ENCODE measurements at regions not wholly inside any gene's neighbourhood (a gene's known extent, or its start where the extent isn't known, plus 50 kb on each side); places are given as distances from the start of the nearest gene placed in this dataset.
"Not testable (repeated sequence)": the region's sequence is repeated elsewhere in the genome, so short reads cannot be mapped to it uniquely, and the experiment has no call there.

DNA sequence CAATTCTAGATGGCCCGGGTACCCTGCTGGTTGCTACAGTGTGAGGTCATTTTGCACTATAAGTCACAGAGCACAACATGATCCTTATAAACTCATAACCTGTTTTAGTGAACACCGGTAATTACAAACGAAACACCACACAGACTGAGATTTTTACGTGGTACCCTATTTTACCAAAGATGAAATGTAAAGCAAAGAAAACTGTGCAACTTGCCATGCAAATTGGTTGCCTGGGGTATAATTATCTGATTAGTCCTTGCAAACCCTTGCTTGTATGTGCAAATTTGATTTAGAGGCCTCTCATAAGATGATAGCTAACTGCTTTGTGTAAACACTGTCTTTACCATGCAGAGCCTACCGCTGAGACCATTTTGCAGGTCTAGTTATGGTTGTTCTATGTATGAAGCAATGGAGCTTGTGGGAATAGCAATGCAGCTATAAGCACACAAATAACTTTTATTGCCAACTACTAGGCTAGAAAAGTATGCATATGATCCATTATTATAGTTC, 372.1 kb upstream of the FAR2 start:
- no peak for DNase-seq

DNA sequence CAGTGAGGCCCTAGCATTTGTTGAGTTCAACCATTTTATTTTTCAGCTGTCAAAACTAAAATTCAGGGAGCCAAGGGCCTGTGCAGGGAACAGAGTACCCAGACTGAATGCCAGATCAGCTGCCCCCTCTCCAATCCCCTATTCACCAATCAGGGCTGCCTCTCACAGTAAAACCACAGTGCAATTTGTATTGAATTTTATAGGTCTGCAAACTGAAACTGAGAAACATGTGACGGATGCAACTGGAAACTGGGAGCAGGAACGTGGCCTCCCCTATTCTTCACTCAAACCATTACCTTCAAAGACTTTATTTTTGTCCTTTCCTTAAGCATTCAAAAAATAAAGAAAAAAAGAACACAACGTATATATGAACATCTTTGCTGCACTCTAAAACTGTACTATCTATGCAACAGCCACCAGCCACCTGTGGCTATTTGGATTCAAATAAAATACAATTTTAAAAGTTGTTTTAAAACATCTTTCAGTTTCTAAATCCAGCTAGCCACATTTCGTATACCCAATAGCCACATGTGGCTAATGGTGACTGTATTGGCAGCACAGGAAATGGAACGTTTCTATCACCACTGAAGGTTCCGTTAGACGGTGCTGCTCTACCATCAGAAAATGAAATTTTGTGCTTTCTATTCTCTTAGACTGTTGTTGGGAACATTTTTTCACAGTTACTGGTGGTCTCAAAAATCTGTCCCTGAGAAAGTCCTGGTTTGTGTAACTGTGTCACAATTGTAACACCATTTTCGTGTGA, 371.3 kb upstream of the FAR2 start:
- no peak for DNase-seq

DNA sequence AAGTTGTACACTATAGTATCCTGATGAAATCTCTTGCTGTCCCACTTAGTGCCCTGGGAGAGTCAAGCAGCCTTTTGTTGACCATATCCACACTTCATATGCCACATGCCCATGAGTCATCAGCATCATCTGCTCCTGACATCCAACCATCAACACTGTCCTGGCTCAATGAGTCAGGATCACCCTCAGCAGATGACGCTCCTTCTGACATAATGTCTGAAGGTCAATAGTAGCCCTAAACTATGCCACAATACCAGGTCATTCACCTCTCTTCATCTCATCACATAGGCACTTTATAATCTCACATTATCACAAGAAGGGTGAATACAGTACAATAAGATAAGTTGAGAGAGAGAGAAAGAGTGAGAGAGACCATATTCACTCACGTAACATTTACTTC, 369.0 kb upstream of the FAR2 start:
- DNase-seq, result no peak

DNA sequence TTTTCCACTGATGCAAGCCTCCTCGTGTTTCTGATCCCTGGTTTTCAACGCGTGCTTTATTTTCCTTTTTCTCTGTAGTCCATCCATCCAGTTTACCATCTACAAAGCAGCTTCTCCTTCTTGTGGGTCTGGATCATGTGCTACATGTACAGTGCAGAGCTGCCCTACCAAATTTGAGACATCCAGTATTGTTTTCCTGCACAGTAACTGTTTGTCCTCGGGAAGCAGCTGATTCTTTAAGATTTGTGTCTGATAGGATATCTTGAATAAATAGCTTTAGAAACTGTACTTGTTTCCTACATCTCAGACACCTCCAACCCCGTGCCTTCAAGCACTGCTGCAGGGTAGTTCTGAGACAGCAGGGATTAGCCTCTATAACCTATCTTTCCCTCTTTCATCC, 368.1 kb upstream of the FAR2 start:
- no peak for DNase-seq

DNA sequence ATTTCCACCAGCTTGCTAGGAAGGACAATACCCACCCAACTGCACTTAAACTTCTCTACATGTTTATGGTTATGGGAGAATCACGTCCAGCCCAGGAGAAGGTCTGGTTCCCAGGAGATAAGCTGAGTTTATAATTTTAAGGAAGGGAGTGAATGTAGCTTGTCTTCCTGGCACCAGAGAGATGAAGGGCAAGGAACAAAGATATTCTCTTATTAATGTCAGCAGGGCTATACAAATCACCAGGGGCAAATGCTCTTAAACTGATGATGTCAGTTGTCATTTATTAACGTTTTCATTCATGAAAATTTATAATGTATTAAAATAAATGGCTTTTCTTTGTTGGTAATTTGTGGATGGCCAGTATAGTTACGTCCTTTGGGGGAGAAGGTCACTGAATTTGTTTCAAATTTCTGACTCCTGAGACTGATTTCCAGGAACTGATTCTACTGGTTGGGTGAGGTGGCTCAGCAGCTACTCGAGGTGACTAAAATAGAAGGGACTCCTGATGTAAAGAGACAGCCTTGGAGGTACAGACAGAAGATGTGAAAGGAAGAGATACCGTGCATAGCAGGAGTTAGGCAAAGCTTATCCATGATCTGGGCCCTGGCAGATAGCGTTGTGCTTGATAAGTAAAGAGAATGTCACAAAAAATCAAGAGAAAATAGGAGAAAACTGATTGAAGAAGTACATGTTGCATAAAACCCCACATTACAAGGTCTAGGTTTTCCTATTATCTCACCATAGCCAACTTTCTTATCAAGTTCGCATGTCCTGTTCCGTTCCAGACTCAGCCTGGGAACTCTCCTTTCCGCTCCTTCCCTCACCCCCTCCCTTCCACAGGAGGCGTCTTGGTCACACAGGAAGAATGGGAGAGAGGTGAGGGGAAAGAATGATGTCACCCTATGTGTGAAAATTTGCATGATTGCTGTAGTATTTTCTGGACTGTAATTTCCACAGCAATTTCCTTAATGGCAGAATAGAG, 367.1 kb upstream of the FAR2 start:
- no peak for DNase-seq

DNA sequence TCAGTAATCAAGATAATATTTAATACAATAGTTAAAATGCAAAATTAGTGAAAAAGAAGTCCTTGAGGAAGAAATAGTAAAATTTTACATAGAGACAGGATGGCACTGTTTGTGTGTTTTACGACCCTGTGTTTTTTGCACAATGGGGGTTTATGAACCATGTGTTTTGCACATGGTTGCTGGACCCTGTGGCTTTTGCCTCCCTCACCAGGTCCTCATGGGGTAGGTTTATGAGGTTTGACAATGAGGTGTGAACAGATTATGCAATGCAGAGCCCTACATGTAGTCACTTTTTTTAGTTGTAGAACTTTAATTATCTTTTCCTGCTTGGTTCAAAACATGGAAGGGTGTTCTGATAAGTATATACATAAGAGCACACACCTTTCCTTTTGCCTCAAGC, 366.3 kb upstream of the FAR2 start:
- DNase-seq, result no peak

DNA sequence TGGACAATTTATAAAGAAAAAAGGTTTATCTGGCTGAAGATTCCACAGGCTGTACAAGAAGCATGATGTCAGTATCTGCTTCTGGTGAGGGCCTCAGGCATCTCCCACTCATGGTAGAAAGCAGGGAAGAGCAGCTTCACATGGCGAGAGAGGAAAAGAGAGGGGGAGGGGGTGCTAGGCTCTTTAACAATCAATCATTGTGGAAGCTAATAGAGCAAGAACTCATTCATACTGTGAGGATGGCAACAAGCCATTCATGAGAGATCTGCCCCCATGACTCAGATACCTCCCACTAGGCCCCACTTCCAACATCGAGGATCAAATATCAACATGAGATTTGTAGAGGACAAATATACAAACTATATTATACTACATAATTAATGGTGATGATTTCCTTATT, 361.9 kb upstream of the FAR2 start:
- DNase-seq, result no peak

DNA sequence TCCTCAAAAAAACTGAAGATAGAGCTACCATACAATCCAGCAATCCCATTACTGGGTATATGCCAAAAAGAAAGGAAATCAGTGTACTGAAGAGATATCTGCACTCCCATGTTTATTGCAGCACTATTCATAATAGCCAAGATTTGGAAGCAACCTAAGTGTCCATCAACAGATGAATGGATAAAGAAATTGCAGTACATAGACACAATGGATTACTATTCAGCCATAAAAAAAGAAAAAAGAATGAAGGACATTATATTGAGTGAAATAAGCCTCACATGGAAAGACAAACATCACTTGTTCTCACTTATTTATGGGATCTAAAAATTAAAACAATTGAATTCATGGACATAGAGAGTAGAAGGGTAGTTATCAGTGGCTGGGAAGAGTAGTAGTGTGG, 360.8 kb upstream of the FAR2 start:
- DNase-seq, result not testable (repeated sequence)

DNA sequence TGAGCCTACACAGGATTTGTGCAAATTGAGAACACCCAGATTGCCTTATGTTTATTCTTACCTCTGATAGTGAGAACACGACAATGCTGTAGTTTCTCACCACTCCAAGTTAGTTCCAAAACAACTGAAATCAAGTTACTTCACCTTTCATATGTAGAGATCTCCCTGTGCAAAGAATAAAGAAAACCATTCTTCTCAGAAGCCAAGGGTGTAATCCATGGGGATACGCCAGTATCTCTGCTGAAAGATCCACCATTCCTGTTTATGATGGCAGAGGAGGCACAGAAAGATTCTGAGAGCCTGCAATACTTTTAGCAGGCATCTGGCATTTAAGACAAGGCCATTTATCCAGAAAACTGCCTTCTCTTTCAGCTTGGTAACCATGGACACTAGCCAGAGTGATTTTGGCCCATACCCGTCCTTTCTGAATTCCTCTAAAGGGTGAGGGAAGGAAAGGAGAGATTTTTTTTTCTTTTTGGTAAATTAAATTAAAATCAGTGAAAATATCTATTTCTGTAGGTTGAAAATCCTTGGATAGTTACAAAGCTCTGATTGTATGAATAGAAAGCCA, 355.4 kb upstream of the FAR2 start:
- no peak for DNase-seq

DNA sequence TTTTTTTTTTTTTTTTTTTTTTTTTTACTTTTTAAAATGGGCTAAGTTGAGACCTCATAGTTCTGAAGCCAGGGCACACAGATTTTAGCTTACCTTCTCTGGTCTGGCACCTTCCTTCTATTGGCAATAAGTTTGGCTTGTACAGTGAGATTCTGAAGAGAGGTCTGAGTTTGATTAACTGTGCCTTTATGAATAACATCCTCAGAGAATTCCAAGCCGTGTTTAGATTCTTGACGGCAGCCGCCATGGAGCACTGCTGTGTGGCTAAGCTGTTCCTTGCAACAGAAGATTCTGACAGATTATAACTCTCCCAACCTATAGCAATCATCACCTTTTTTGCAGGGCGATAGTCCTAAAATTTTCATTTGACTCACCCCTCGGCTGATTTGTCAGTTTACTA, 354.9 kb upstream of the FAR2 start:
- DNase-seq, result no peak

DNA sequence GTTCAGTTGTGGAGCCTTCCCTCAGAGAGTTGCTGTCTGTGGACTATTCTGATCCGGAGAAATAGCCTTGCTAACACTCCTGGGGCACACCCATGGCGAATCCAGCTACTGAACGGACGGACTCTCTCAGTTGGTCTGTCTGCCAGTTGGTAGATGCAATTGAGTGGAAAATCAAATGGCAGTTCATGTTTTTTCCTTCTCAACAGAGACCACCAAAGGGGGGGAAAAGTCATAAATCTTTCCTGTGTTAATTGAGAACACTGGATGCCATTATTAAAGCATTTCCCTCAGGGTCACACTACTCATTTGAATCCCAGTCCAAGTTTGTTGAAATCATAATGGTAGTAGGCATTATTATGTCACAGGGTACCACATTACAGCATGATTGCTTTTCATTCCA, 354.3 kb upstream of the FAR2 start:
- DNase-seq, result no peak

DNA sequence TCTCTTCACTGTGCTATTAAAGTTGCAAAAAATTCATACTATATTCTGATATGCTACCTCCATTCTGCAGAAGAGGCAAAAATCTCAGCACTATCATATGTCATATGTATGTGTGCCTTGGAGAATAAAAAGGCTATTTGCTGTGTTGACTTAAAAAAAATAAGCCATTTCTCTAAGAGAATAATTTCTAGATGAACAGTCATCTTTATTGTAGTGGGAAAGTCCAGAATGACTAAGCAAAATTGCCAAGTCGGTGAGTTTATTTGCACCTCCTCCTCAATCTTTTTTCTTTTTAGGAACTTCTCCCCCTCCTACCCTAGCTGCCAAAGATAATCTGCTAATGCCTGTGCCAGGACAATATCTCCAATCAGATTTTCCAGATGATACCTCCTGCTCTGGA, 353.8 kb upstream of the FAR2 start:
- DNase-seq, result no peak

DNA sequence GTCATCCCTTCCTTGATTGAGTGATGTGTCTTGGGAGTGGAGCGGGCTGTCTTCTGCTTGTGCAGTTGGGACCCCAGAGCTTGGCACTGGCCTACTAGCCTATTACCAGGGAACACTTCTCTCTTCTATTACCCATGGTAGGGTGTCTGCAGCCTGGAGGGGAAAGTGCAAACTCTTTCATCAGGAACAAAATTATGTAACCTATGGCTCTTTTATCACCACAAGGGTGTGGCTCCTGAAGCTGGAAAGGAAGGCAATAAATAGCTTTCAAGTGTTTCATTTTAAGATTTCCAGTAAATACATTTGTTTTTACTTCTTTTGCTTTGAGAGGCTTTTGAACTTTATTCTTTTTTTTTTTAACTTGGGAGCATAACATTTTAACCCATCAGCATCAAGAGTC, 349.7 kb upstream of the FAR2 start:
- no peak for DNase-seq

DNA sequence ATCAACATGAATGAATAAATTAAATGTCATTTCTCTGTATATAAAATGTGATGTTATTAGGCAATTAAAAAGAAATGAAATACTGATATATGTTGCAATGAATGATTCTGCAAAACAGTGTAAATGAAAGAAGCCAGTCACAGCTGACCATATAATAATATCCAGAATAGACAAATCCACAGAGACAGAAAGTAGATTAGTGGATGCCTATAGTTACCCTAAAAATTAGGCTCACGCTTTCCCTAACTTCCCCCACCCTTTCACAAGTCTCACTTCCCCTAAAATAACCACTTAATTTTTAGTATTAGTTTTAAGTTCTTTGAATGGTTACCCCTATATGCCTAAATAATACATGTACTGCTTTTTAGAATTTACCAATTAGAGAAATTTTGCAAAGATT, 348.9 kb upstream of the FAR2 start:
- DNase-seq, result no peak

DNA sequence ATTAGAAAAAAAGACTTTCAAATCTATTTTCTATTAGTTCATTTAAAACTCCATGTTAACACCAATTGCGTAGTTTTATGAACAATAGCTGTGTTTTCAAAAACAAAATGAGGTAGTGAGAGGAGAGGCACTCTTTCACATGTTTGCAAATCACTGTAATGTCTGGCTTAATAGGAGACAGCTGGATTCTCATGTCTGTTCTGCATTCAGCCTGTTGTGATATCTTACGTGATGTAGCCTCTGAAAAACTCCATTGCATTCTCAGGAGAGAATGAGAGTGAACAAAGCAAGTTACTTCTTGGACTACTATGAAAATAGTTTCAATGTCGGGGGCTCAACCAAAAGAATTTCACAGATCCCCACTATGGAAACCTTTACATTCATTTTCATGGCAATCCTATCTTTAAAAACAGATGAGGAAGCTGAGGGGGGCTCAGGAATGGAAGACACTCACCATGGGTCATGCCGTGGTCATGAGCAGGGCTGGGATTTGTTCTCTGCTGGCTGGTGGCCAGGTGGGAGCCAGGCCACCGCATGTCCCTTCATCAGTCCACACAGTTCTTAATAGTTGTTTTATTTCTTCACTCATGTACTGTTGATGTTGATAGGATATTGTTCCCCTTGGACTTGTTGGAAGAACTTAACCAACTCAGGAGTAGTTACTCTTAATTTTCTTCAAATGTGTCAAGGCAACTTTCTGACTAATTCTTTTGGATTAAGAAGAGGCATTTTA, 346.2 kb upstream of the FAR2 start:
- DNase-seq, result no peak

DNA sequence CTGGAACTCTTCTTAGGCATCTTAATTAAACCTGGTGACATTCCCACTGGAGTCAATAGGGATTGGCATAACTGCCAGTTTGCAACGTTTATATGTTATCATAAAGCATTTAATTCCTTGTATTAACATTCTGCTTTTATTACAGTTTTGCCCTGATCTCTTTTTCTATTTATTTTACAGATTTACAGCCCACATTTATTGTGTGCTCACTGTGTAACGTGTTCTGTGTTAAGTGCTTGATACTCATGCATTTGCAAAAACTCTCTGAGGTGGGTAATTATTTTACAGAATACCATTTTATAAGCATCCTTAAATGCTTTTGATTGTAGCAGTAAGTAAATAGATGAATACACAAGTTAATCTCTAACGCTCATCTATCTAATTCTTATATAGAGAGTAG, 341.5 kb upstream of the FAR2 start:
- DNase-seq, result no peak

DNA sequence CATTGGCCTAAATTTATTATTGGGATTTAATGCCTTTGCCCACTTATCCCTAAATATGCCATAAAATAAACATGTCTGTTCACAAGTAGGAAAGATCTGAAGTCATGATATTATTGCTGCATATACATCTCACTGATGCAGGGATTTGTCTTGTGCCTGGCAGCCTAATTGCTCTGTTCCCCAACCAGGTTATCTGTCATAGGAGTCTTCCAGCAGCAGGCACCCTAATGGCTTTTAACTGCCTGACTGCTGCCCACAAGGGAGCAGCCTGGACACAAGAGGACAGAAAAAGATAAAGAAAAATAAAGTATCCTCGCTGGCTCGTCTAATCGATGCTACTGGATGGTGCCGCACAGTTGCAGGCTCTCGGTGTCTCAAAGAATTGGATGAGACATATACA, 337.6 kb upstream of the FAR2 start:
- no peak for DNase-seq

DNA sequence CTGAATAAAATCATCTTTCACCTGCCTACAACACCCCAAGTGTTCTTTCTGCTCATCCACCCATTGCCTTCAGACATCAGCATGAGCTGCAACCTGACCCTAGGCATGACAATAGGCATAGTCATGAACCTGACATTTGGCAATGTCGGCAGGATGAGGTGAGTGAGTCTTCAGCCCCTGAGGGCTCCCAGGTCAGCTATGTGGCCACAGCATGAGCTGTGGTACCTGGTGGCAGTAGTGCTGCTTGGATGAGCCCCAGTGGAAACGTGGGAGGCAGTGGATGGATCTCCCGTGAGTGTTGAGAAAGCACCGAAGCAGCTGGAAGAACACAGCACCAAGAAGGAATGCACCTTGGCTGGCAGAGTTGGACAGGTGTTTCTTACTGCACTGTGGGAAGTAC, 334.8 kb upstream of the FAR2 start:
- DNase-seq, result no peak

DNA sequence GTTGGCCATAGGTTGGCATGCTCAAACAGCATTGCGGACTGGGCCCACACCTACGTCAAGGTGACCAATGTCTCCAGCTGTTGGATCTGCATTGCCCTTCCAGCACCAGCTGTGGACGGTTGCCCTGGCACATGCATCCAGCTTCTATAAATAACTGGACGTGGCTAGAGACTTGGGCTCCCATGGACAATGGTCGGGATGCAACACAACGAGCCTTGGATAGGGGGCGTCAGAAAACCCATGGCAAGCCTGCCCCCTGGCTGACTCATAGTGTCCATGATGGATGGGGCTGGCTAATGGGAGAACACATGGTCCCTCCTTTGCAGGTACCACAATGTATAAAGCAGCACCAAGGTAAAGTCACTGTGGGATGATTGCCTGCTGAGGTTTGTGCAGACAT, 331.6 kb upstream of the FAR2 start:
- DNase-seq, result no peak

DNA sequence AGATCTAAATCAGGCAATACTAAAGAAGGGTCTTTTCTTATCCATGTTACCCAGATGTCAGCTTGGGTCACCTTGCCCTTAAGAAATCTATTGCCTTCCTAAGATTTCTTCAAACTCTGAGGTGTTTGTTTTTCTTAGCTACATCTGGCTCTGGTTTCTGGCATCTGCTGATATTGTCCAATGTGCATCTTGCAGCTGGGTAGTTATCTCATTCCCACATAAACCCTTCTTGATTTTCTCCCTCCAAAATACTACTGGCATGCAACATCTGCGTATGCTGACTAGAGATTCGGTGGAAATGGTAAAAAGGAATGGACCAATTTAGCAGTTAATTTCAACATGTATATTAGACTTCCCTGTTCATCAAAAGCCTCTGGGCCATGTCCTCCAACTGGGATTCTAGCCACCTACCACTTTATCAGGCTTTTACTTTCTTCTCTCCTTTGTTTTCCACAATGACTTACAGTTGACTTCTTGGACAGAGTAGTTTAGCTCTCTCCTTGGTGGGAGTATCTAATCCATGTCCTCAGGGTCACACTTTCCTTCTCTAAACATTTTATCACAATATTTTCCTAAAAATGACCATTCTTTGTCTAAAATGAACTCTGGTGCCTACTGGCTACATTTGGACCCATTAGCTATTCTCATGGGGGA, 324.8 kb upstream of the FAR2 start:
- no peak for DNase-seq

DNA sequence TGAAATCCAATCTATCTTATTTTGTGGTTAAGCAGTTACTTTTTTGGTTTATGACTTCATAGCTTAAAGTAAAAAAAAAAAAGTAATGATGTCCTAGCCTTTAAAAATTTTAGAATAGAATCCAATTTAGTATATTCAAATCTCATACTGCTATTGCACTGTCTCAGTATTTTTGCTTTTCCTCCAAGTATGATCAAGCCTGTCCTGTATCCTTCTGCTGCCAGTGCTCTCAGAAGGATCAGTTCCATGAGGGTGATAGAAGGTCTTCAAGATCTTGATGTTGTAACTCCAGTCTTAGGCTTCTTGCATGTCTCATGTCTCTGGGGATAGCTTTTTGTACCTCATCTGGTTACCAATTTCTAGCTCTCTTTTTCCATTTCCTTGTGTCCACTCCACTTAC, 324.2 kb upstream of the FAR2 start:
- no peak for DNase-seq

DNA sequence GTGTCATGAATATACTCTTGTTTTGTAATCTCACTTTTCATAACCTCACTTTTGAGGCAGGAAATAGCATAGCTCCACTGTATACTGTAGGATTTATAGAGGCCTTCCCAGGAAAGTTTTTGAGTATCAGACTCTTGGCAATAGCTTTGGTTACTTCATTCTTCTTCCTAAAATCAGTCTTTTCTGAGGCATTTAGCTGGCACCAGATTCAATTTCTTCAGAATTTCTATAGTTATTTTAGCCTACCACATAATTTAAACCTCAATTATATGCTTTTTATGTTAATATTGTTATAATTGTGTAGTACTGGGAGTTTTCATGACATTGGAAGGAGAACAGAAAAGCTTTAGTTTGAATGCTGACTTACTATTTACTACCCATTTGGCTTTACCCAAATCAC, 322.3 kb upstream of the FAR2 start:
- no peak for DNase-seq

All from right forelimb (tissue), 1 donor.